GM12874 (cell line): ENCODE measurements at regions not wholly inside any gene's neighbourhood (a gene's known extent, or its start where the extent isn't known, plus 50 kb on each side); places are given as distances from the start of the nearest gene placed in this dataset.

Experiments
- TF ChIP-seq, protein P1 (sequence below): IDR thresholded peaks from 2 replicates; pipeline ENCODE4 v1.5.1; 2011; ENCODE audit warnings: low read depth, mild to moderate bottlenecking, control low read depth, low read length, moderate library complexity; ENCODE audit not compliant: insufficient read depth

DNA sequence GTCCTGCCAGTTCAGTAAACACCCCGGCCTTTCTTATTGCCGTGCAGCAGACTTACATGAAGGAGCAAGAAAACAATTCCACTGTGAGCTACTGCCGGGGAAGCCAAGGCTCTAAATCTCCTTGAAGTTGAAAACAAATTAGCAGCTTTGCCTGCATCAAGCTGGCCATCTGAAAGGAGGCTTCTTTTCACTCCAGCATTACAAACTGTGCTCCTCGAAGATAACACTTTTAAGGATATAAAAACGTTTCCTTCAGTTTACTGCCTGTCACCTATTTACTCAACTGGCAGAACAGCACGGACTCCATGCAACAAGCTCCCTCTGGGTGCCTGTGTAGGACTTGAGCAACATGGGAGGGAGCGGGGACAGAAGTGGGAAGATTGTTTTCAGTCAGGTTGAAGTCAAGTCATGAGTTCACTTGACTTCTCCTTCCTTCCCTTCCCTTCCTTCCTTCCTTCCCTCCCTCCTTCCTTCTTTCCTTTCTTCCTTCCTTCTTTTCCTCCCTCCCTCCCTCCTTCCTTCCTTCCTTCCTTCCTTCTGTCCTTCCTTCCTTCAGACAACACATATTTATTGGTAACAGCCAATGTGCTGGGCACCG, 67.4 kb downstream of the ZNF608 start:
- TF ChIP-seq, protein P1, sequence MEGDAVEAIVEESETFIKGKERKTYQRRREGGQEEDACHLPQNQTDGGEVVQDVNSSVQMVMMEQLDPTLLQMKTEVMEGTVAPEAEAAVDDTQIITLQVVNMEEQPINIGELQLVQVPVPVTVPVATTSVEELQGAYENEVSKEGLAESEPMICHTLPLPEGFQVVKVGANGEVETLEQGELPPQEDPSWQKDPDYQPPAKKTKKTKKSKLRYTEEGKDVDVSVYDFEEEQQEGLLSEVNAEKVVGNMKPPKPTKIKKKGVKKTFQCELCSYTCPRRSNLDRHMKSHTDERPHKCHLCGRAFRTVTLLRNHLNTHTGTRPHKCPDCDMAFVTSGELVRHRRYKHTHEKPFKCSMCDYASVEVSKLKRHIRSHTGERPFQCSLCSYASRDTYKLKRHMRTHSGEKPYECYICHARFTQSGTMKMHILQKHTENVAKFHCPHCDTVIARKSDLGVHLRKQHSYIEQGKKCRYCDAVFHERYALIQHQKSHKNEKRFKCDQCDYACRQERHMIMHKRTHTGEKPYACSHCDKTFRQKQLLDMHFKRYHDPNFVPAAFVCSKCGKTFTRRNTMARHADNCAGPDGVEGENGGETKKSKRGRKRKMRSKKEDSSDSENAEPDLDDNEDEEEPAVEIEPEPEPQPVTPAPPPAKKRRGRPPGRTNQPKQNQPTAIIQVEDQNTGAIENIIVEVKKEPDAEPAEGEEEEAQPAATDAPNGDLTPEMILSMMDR, result no peak

DNA sequence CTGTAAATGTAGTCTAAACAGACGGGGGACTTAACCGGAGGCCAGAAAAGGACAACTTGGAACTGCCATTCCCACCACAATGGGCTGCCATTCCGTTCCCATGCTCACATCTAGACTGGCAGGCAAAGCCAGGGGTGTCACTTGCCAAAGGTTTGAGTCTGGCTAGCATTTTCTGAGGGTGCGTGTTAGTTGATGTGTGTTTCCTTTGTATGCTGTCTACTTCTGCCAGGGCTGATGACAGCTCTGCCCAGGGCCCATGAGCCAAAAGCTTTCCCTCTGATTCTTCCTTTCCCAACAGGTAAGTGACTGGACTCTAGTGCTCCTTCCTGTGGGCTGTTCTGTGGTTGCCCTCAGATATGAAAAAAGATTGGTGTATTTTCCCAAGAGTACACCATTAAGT, 68.0 kb downstream of the ZNF608 start:
- TF ChIP-seq, protein P1, result no peak

DNA sequence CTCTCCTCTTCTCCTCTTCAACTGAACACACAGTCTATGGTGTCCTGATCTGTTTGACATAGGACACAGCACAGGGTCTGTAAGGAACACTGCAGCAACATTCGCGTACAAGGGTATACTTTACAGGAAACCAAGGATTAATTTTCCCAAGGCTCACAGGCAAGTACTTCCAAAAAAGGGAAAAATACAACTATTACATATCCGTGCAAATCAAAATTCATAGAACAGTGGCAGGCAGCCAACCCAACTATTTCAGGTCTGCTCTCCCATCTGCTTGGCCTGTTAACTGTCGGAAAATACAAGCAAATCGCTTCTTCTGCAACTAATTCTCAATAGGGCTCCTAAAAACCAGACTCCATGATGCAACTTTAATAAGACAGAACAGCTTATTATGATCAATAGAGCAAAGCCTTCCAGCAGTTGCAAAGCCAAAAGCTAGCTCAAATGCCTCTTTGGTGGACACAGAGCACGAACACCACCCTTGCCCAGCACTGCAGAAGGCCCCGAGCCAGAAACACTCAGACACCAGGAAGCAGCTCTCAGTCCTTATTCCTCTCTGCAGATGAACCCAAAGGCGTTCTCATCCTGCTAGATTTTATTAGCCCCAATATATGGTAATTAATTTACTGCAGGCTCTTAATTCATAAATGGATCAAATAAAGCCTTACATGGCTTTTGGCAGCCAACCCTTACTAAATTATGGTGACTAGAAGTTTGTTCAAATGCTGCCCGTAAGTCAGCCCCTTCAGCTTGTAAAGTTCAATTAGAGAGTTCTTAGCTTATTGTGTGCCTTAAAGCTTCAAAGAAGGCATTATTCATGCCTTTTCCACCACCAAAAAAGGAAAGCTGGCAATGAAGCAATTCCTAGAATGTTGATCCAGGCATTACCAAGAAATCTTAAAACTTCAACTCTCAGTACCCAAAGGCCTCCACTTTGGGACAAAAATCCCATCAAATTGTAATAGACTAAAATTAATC, 68.8 kb downstream of the ZNF608 start:
- TF ChIP-seq, protein P1, result no peak

DNA sequence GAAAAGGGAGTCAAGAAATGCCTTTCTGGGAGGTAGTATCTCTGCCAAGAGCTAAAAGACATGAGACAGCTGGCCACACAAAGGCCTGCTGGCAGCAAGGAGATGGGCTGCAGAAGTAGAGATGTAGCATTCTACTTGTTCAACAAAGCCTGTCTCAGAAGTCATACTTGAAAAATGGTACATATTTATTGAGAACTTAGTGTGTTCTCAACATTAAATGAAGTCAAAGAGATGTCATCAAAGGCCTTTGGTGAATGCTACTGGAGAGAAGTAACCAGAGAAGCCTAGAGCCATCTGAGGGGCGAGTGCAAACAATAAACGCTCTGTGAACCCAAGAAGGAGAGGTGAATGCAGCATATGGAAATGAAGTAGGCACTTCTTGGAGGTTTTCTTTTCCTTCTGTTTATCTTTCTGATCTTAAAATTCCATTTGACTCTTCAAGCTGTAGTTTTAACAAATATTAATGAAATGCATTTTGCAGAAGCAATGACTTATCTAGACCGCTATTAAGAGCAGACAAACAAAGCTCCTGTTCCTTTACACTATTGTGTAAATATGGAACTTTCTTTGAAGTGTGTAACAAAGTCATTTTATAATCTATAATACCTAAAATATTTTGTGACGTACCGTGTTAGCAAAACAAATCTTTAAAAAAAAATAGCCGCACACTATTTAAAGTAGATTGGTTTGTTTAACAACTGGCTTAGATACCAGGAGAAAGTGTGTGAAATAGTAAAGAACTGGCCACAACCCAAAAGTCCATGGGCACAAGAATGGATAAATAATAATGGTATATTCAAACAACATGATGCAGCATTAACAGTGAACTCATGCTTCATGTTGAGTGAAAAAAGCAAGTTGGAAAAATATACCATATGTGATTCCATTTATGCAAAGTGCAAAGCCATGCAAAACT, 70.2 kb downstream of the ZNF608 start:
- TF ChIP-seq, protein P1, result no peak

DNA sequence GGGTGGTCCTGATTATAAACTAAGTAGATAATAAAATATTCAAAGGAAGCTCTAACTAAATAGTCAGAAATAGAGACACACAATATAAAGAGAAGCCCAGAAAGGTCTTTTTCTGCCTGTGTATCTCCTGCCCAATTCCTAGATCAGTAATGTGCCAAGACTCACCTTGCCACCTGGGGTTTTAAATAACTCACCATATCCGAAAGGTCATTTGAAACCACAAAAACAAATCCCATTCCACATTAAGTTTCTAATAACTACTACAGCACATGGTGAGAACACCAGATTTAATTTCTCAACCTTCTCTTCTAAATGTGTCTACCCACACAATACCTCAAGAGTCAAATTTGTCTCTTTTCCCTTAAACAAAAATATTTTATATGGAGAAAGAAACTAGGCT, 75.2 kb downstream of the ZNF608 start:
- TF ChIP-seq, protein P1, result no peak

DNA sequence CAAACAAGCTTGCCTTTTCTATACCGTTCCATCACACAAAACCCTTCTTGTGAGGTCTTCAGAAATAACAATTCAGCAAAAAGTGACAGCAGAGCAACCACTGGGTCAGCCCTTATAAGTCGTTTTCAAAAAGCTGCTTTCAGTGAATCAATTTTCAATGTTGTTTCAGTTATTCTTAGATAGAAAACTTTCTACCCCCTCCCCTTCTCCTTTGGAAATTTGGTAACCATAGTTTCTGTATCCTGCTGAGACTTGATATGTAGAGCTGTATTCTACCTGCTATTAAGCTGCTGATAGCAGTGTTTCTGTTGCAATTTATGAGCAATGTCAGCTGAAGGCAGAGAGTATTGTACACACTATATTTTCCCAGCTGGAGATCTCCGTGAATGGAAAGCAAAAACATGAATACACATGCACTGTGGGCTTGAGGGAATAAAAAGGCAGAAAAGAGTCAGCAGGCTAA, 75.7 kb downstream of the ZNF608 start:
- TF ChIP-seq, protein P1, result no peak
